ENCODE measurements at regions not wholly inside any gene's neighbourhood (a gene's known extent, or its start where the extent isn't known, plus 50 kb on each side); places are given as distances from the start of the nearest gene placed in this dataset.

DNA sequence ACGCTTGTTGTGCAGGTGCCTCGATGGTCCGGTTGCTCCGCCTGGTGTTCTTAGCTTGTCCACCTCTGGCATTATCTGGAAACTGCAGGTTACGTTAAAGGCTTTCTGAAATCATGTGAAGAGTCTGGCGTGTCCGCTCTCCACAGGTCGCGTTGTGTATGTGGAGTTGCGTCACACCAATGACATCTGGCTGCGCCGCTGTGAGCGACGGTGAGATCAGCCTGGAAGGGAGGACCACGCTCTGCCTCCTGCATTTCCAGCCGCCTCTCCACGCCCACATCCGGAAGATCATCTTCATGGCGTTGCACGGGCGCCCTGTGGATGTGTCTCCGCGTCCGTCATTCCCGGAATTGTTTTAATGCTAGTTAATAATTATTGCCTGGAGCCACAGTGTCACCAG is 50.6 kb upstream of the GALNT9 start:
- 51% methylated on average over 4 of the region's 25 CpGs; no CpG with 5 or more reads in 1 of the 2 experiments for WGBS, 2 experiments (ENCODE audit: extremely low coverage in 2 of 2, insufficient read length in 1 of 2)
- H3K36me3 ChIP-seq (ENCODE audit: control insufficient read depth, insufficient read depth, low read length), result no peaks in the 10 kb centered on the region
- no peak overlapping the region for H2BK5ac ChIP-seq (ENCODE audit: low read depth, low read length, poor library complexity, severe bottlenecking)
- intact Hi-C loops (cut with micrococcal nuclease), result no loop called here
- no peak overlapping the region for H4K91ac ChIP-seq (ENCODE audit: insufficient read depth, low read depth, low read length)
- ChIA-PET CTCF (interaction anchor here (0.7 kb wide), 1 partner anchor 508 kb away, joined by 3 read pairs; no protein-coding TSS in a partner anchor), POLR2A (ENCODE audit: unreplicated experiment) (no interaction called here)
- no peak overlapping the region for H3K9ac ChIP-seq (ENCODE audit: low read depth, low read length)
- no TSS peak for BruUV-seq (replicated peaks)
- H2AK5ac ChIP-seq (ENCODE audit: low read depth, low read length), result no peak overlapping the region
- no peak overlapping the region for H3K4me2 ChIP-seq (ENCODE audit: low read depth, low read length)
- no peak overlapping the region for H3K27ac ChIP-seq (ENCODE audit: insufficient read depth, low read length)
- H3K14ac ChIP-seq (replicated peaks; ENCODE audit: low read depth, low read length), result no peak overlapping the region
- no peak overlapping the region for H2BK20ac ChIP-seq (ENCODE audit: low read depth, low read length)
- H3K4ac ChIP-seq (ENCODE audit: low read depth, low read length), result no peak overlapping the region
- no peaks in the 10 kb centered on the region for H3K4me1 ChIP-seq (ENCODE audit: control insufficient read depth, insufficient read depth, low read length)
- H3K27me3 ChIP-seq (ENCODE audit: control insufficient read depth, insufficient read depth, low read length), result peaks cover 16% of the 10 kb centered on the region
- no peaks in the 10 kb centered on the region for H4K20me1 ChIP-seq (ENCODE audit: insufficient read depth, low read length)
- H3K23ac ChIP-seq (ENCODE audit: low read depth, low read length), result no peak overlapping the region
- no peak overlapping the region for H2AFZ ChIP-seq (replicated peaks; ENCODE audit: low read length, poor library complexity)
- no peak overlapping the region for H3K56ac ChIP-seq (ENCODE audit: extremely low read depth, insufficient read depth, low read length)
- H4K5ac ChIP-seq (ENCODE audit: low read depth, low read length), result no peak overlapping the region
- H4K8ac ChIP-seq (ENCODE audit: low read depth in 2 of 2, low read length in 2 of 2), result no peak overlapping the region
- in situ Hi-C loops (cut with MboI; ENCODE audit: low sequenced_read_pairs), result no loop called here
- dilution Hi-C loops (cut with HindIII; ENCODE audit: low sequenced_read_pairs, unreplicated experiment), result no loop called here
- H2BK15ac ChIP-seq (ENCODE audit: low read depth, low read length), result no peak overlapping the region
- ATAC-seq (ENCODE audit: low read depth) (no peak), DNase-seq (no peak)
- no peaks in the 10 kb centered on the region for H3K9me1 ChIP-seq (ENCODE audit: insufficient read depth, low read length)
- H3K18ac ChIP-seq (ENCODE audit: low read depth, low read length), result no peak overlapping the region
- H2AK9ac ChIP-seq (replicated peaks; ENCODE audit: low read depth, low read length, poor library complexity), result no peak overlapping the region
- H3K79me1 ChIP-seq (ENCODE audit: low read depth in 1 of 2, low read length in 2 of 2), result no peaks in the 10 kb centered on the region
- H3K9me3 ChIP-seq (ENCODE audit: control insufficient read depth, insufficient read depth, low read length), result no peaks in the 10 kb centered on the region
- H3K4me3 ChIP-seq (ENCODE audit: insufficient read depth, low read depth, low read length), result no peak overlapping the region
- H2BK120ac ChIP-seq (ENCODE audit: low read depth, low read length), result no peak overlapping the region
- TF ChIP-seq, protein P1, sequence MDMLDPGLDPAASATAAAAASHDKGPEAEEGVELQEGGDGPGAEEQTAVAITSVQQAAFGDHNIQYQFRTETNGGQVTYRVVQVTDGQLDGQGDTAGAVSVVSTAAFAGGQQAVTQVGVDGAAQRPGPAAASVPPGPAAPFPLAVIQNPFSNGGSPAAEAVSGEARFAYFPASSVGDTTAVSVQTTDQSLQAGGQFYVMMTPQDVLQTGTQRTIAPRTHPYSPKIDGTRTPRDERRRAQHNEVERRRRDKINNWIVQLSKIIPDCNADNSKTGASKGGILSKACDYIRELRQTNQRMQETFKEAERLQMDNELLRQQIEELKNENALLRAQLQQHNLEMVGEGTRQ (IDR thresholded peaks at IDR 0.05; ENCODE audit: low read depth, low read length), result no peak
- TF ChIP-seq RAD21 (IDR thresholded peaks at IDR 0.05; ENCODE audit: low read length) (no peak), CHD1 (IDR thresholded peaks at IDR 0.05; ENCODE audit: low read depth, low read length) (no peak), MXI1 (IDR thresholded peaks at IDR 0.05; ENCODE audit: borderline replicate concordance, low read depth, low read length) (no peak), CEBPB (IDR thresholded peaks at IDR 0.05; ENCODE audit: low read depth, low read length) (no peak), SMC3 (IDR thresholded peaks at IDR 0.05; ENCODE audit: low read depth, low read length) (no peak), NFE2L2 (IDR thresholded peaks at IDR 0.05; ENCODE audit: low read depth, low read length) (no peak), MAZ (IDR thresholded peaks at IDR 0.05; ENCODE audit: borderline replicate concordance, low read depth, low read length) (no peak), MAFK (IDR thresholded peaks at IDR 0.05; ENCODE audit: low read depth, low read length) (no peak), ELK1 (IDR thresholded peaks at IDR 0.05; ENCODE audit: borderline replicate concordance, low read depth, low read length) (no peak), RCOR1 (IDR thresholded peaks at IDR 0.05; ENCODE audit: insufficient replicate concordance, low read length) (no peak), BHLHE40 (IDR thresholded peaks at IDR 0.05; ENCODE audit: low read depth, low read length) (no peak), CTCF (conservative IDR thresholded peaks at IDR 0.05; ENCODE audit: low read depth, low read length) (no peak), FOS (IDR thresholded peaks at IDR 0.05; ENCODE audit: low read depth, low read length) (no peak), POLR2A (IDR thresholded peaks at IDR 0.05; ENCODE audit: low read depth, low read length) (no peak), RFX5 (IDR thresholded peaks at IDR 0.05; ENCODE audit: low read depth, low read length) (no peak)

Measured in IMR-90 (cell line).